Liver (tissue), 8 donors: ENCODE measurements at regions not wholly inside any gene's neighbourhood (a gene's known extent, or its start where the extent isn't known, plus 50 kb on each side); places are given as distances from the start of the nearest gene placed in this dataset.

Source experiments
- DNase-seq: peaks from one replicate; pipeline ENCODE4 v3.0.0-alpha.2; 2017; ENCODE audit warnings: low spot score
- H3K27ac ChIP-seq, 2 donors: one replicate each; pipeline ENCODE4 v1.7.0; 2013; ENCODE audit warnings: inconsistent platforms in 2 of 2, low read length in 2 of 2, control low read depth in 1 of 2, low read depth in 1 of 2, mild to moderate bottlenecking in 1 of 2
- H3K27me3 ChIP-seq, 4 donors: one replicate each; pipeline versions ENCODE4 v1.6.1 to v1.7.0; 2013; ENCODE audit warnings: low read length in 3 of 4, inconsistent platforms in 1 of 4, mild to moderate bottlenecking in 1 of 4, moderate library complexity in 1 of 4; ENCODE audit not compliant: control insufficient read depth in 4 of 4, insufficient read depth in 4 of 4
- H3K36me3 ChIP-seq, 4 donors: one replicate each; pipeline versions ENCODE4 v1.6.1 to v1.7.0; 2013; ENCODE audit warnings: low read length in 3 of 4, mild to moderate bottlenecking in 3 of 4, low read depth in 1 of 4, moderate library complexity in 1 of 4; ENCODE audit not compliant: control insufficient read depth in 4 of 4, insufficient read depth in 3 of 4
- H3K4me1 ChIP-seq, 4 donors: one replicate each; pipeline versions ENCODE4 v1.6.1 to v1.7.0; 2013; ENCODE audit warnings: low read length in 3 of 4, mild to moderate bottlenecking in 3 of 4, moderate library complexity in 1 of 4; ENCODE audit not compliant: control insufficient read depth in 4 of 4, insufficient read depth in 4 of 4
- H3K4me3 ChIP-seq, 3 donors: one replicate each; pipeline versions ENCODE4 v1.6.1 to v1.7.0; 2013; ENCODE audit warnings: low read length in 3 of 3, control low read depth in 1 of 3, low read depth in 1 of 3, mild to moderate bottlenecking in 1 of 3
- H3K9ac ChIP-seq, 2 donors: one replicate each; pipeline ENCODE4 v1.7.0; 2013; ENCODE audit warnings: low read length in 2 of 2, mild to moderate bottlenecking in 2 of 2, moderate library complexity in 2 of 2, control low read depth in 1 of 2, low read depth in 1 of 2
- H3K9me3 ChIP-seq, 4 donors: one replicate each; pipeline versions ENCODE4 v1.6.1 to v1.7.0; 2013; ENCODE audit warnings: low read length in 3 of 4; ENCODE audit not compliant: control insufficient read depth in 4 of 4
- ATF3 ChIP-seq: IDR thresholded peaks from 2 replicates; pipeline ENCODE4 v1.6.1; 2016; ENCODE audit warnings: antibody characterized with exemption
- FOXA1 ChIP-seq: IDR thresholded peaks from 2 replicates; pipeline ENCODE4 v1.6.1; 2016; ENCODE audit warnings: antibody characterized with exemption
- FOXA2 ChIP-seq: IDR thresholded peaks from 2 replicates; pipeline ENCODE4 v1.6.1; 2016; ENCODE audit warnings: antibody characterized with exemption
- GABPA ChIP-seq, 2 donors: IDR thresholded peaks in 1 of 2; conservative IDR thresholded peaks in 1 of 2; 2 replicates each; pipeline ENCODE4 v1.6.1; 2016; ENCODE audit warnings: antibody characterized with exemption in 2 of 2, mild to moderate bottlenecking in 1 of 2, moderate library complexity in 1 of 2
- HNF4G ChIP-seq: IDR thresholded peaks from 2 replicates; pipeline ENCODE4 v1.6.1; 2016; ENCODE audit warnings: antibody characterized with exemption
- JUND ChIP-seq, 2 donors: IDR thresholded peaks; 2 replicates each; pipeline ENCODE4 v1.6.1; 2016; ENCODE audit warnings: antibody characterized with exemption in 2 of 2
- NR2F2 ChIP-seq: IDR thresholded peaks from 2 replicates; pipeline ENCODE4 v1.6.1; 2016; ENCODE audit warnings: antibody characterized with exemption
- RAD21 ChIP-seq, 2 donors: IDR thresholded peaks; 2 replicates each; pipeline ENCODE4 v1.6.1; 2016; ENCODE audit warnings: antibody characterized with exemption in 2 of 2, mild to moderate bottlenecking in 2 of 2
- REST ChIP-seq: IDR thresholded peaks from 2 replicates; pipeline ENCODE4 v1.6.1; 2016; ENCODE audit warnings: antibody characterized with exemption, mild to moderate bottlenecking
- RXRA ChIP-seq, 2 donors: IDR thresholded peaks; 2 replicates each; pipeline ENCODE4 v1.6.1; 2017 to 2018; ENCODE audit warnings: antibody characterized with exemption in 2 of 2, mild to moderate bottlenecking in 1 of 2
- TAF1 ChIP-seq: conservative IDR thresholded peaks from 2 replicates; pipeline ENCODE4 v1.6.1; 2016; ENCODE audit warnings: antibody characterized with exemption, mild to moderate bottlenecking
- YY1 ChIP-seq: IDR thresholded peaks from 2 replicates; pipeline ENCODE4 v1.6.1; 2016; ENCODE audit warnings: antibody characterized with exemption, mild to moderate bottlenecking
- WGBS: extraction: QIAGEN DNeasy Blood & Tissue Kit; methylation state at CpG from one replicate; pipeline ENCODE4 v1.1.7; 2013; 5-methylcytosine and 5-hydroxymethylcytosine counted together
- TF ChIP-seq, protein P1 (sequence below): fragments of 150-350 bp; IDR thresholded peaks from 2 replicates; pipeline ENCODE4 v1.5.1; 2017; ENCODE audit warnings: improper control_type of control experiment, low read depth, low read length; ENCODE audit not compliant: missing input control
- donor health status: healthy.
- donor health status: healthy.
- donor health status: healthy.
- donor health status: healthy.
- donor health status: healthy.

DNA sequence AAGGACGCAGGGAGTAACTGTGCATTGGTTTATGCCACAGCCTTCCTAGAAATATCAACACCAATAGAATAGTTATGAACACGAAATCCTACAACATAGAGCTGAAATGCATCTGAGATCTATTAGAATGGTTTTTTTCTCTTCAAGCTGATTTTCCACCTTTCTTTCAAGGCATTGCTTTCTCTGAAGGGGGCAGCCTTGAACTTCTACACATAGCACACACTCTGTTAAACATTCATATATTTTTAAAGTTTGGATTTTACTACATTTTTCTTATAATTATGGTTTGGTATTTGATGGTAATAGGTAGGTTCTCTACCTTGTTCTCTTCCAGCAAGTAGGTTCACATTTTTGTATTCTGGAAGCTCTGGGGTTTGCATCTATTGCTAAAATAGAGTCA lies 661.8 kb downstream of the SEMA5A start:
- H3K4me1 ChIP-seq, result no peaks in the 10 kb centered on the region
- H3K27me3 ChIP-seq, result no peaks in the 10 kb centered on the region
- H3K4me3 ChIP-seq, result no peak overlapping the region
- no peaks in the 10 kb centered on the region for H3K9me3 ChIP-seq
- TF ChIP-seq FOXA2 (no peak), YY1 (no peak), TAF1 (no peak), JUND (IDR thresholded peaks at IDR 0.05) (no peak), ATF3 (no peak), REST (no peak), RAD21 (IDR thresholded peaks at IDR 0.05) (no peak), HNF4G (no peak), GABPA (IDR thresholded peaks at IDR 0.05 in 1 of 2, conservative IDR thresholded peaks at IDR 0.05 in 1 of 2) (no peak), FOXA1 (no peak)
- 63% methylated on average over 2 of the region's 2 CpGs for WGBS
- H3K36me3 ChIP-seq, result no peaks in the 10 kb centered on the region
- H3K9ac ChIP-seq, result no peak overlapping the region
- DNase-seq, result no peak
- H3K27ac ChIP-seq, result no peak overlapping the region

GRCh38 chr5:8892926-8893325 lies 652.9 kb downstream of the SEMA5A start:
- H3K36me3 ChIP-seq, result no peaks in the 10 kb centered on the region
- no peak for TF ChIP-seq JUND (IDR thresholded peaks at IDR 0.05)
- no peak for TF ChIP-seq RXRA (IDR thresholded peaks at IDR 0.05)
- TF ChIP-seq NR2F2, result no peak
- no peaks in the 10 kb centered on the region for H3K4me1 ChIP-seq
- H3K9me3 ChIP-seq, result no peaks in the 10 kb centered on the region
- H3K9ac ChIP-seq, result no peak overlapping the region
- DNase-seq, result no peak
- WGBS, result 79% methylated on average over 3 of the region's 3 CpGs
- H3K27me3 ChIP-seq, result no peaks in the 10 kb centered on the region
- H3K27ac ChIP-seq, result no peak overlapping the region
- H3K4me3 ChIP-seq, result no peak overlapping the region

- Histone ChIP-seq H3K36me3 (no peaks in the 10 kb centered on the region), H3K9ac (no peak overlapping the region), H3K27me3 (no peaks in the 10 kb centered on the region), H3K4me3 (no peak overlapping the region), H3K27ac (no peak overlapping the region), H3K9me3 (no peaks in the 10 kb centered on the region), H3K4me1 (no peaks in the 10 kb centered on the region)
- DNase-seq, result no peak
- TF ChIP-seq, protein P1, sequence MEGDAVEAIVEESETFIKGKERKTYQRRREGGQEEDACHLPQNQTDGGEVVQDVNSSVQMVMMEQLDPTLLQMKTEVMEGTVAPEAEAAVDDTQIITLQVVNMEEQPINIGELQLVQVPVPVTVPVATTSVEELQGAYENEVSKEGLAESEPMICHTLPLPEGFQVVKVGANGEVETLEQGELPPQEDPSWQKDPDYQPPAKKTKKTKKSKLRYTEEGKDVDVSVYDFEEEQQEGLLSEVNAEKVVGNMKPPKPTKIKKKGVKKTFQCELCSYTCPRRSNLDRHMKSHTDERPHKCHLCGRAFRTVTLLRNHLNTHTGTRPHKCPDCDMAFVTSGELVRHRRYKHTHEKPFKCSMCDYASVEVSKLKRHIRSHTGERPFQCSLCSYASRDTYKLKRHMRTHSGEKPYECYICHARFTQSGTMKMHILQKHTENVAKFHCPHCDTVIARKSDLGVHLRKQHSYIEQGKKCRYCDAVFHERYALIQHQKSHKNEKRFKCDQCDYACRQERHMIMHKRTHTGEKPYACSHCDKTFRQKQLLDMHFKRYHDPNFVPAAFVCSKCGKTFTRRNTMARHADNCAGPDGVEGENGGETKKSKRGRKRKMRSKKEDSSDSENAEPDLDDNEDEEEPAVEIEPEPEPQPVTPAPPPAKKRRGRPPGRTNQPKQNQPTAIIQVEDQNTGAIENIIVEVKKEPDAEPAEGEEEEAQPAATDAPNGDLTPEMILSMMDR, result no peak
- WGBS, result 66% methylated on average over 3 of the region's 3 CpGs
These were observed 651.8 kb downstream of the SEMA5A start for GRCh38 chr5:8894031-8894430.
